ENCODE measurements at regions not wholly inside any gene's neighbourhood (a gene's known extent, or its start where the extent isn't known, plus 50 kb on each side); places are given as distances from the start of the nearest gene placed in this dataset.

- TF ChIP-seq CTCF (IDR thresholded peaks at IDR 0.05) (no peak), EZH2 (IDR thresholded peaks at IDR 0.05) (no peak)
Observed at GRCh38 chr2:171228826-171229225, 68.1 kb upstream of the TLK1 start.

All from neural progenitor cell (in vitro differentiated cells).